ENCODE measurements at regions not wholly inside any gene's neighbourhood (a gene's known extent, or its start where the extent isn't known, plus 50 kb on each side); places are given as distances from the start of the nearest gene placed in this dataset.

- TF ChIP-seq CTCF (IDR thresholded peaks at IDR 0.05; ENCODE audit: low read depth, low read length, poor library complexity, severe bottlenecking): no peak
- no peak for TF ChIP-seq EZH2phosphoT487 (IDR thresholded peaks at IDR 0.05; ENCODE audit: borderline replicate concordance, low read length)
Observed at GRCh38 chr10:31581741-31582323, 262.8 kb downstream of the ZEB1 start.
